Lower leg skin (tissue), 4 donors: ENCODE measurements at regions not wholly inside any gene's neighbourhood (a gene's known extent, or its start where the extent isn't known, plus 50 kb on each side); places are given as distances from the start of the nearest gene placed in this dataset.

Experiments
- DNase-seq, 2 donors: peaks; one replicate each; pipeline ENCODE4 v3.0.0-alpha.2; 2019; ENCODE audit warnings: low spot score in 2 of 2
- H3K4me3 ChIP-seq: fragments of 200-600 bp; sonication (generic); 2 replicates; pipeline ENCODE4 v1.5.1; 2017; ENCODE audit warnings: mild to moderate bottlenecking, low read depth; ENCODE audit not compliant: poor library complexity, severe bottlenecking
- CTCF ChIP-seq, 3 donors: fragments of 450-650 bp; IDR thresholded peaks; one replicate each; pipeline ENCODE4 v1.5.1; 2016; ENCODE audit warnings: antibody characterized with exemption in 3 of 3, mild to moderate bottlenecking in 3 of 3, moderate library complexity in 2 of 3
- POLR2A ChIP-seq, 2 donors: fragments of 450-650 bp; IDR thresholded peaks; one replicate each; pipeline ENCODE4 v1.6.1; 2016 to 2017; ENCODE audit warnings: antibody characterized with exemption in 2 of 2, mild to moderate bottlenecking in 1 of 2, moderate library complexity in 1 of 2
- WGBS, 2 donors: methylation state at CpG; one replicate each; pipeline ENCODE4 v1.1.5; 2018; 5-methylcytosine and 5-hydroxymethylcytosine counted together
- intact Hi-C: fragments of 100-400 bp; cut with DNase I; formaldehyde crosslinking; loops from one replicate; pipeline ENCODE4 v1.15.0; 2023; ENCODE audit warnings: low total_unique reads

GRCh38 chr21:19724081-19724480 lies 1274.1 kb upstream of the NCAM2 start:
- 81 to 82% methylated on average over 1 of the region's 1 CpG for WGBS, 2 donors
- TF ChIP-seq CTCF (IDR thresholded peaks at IDR 0.05) (no peak), POLR2A (IDR thresholded peaks at IDR 0.05) (no peak)
- no peak for DNase-seq
- intact Hi-C loops: no loop called here
- no peak overlapping the region for H3K4me3 ChIP-seq

GRCh38 chr21:19731251-19731650 lies 1267.0 kb upstream of the NCAM2 start:
- intact Hi-C loops: no loop called here
- TF ChIP-seq CTCF (IDR thresholded peaks at IDR 0.05) (no peak), POLR2A (IDR thresholded peaks at IDR 0.05) (no peak)
- 34 to 41% methylated on average over 2 of the region's 2 CpGs for WGBS, 2 donors
- DNase-seq: no peak
- H3K4me3 ChIP-seq: no peak overlapping the region

- no peak for DNase-seq
- H3K4me3 ChIP-seq: no peak overlapping the region
- WGBS, 2 donors: 94 to 96% methylated on average over 19 of the region's 19 CpGs
- TF ChIP-seq POLR2A (IDR thresholded peaks at IDR 0.05) (no peak), CTCF (IDR thresholded peaks at IDR 0.05) (no peak)
- intact Hi-C loops: no loop called here
These were observed 1238.4 kb upstream of the NCAM2 start for GRCh38 chr21:19759836-19760235.

- no peak for DNase-seq
- intact Hi-C loops: no loop called here
- WGBS, 2 donors: 48 to 50% methylated on average over 1 of the region's 1 CpG
- TF ChIP-seq CTCF (IDR thresholded peaks at IDR 0.05) (no peak), POLR2A (IDR thresholded peaks at IDR 0.05) (no peak)
- no peak overlapping the region for H3K4me3 ChIP-seq
These were observed 1230.7 kb upstream of the NCAM2 start for GRCh38 chr21:19767546-19767945.

- intact Hi-C loops: no loop called here
- 78 to 84% methylated on average over 2 of the region's 2 CpGs for WGBS, 2 donors
- no peak for TF ChIP-seq POLR2A (IDR thresholded peaks at IDR 0.05)
- TF ChIP-seq CTCF (IDR thresholded peaks at IDR 0.05): no peak
- H3K4me3 ChIP-seq: no peak overlapping the region
- DNase-seq: no peak
These were observed 1226.3 kb upstream of the NCAM2 start for GRCh38 chr21:19771881-19772280.

- WGBS, 2 donors: 59 to 74% methylated on average over 1 of the region's 1 CpG
- no peak overlapping the region for H3K4me3 ChIP-seq
- DNase-seq: no peak
- TF ChIP-seq POLR2A (IDR thresholded peaks at IDR 0.05) (no peak), CTCF (IDR thresholded peaks at IDR 0.05) (no peak)
- intact Hi-C loops: no loop called here
These were observed 1222.1 kb upstream of the NCAM2 start for GRCh38 chr21:19776076-19776475.
